HG03159 (cell line): ENCODE measurements at regions not wholly inside any gene's neighbourhood (a gene's known extent, or its start where the extent isn't known, plus 50 kb on each side); places are given as distances from the start of the nearest gene placed in this dataset.

ENCODE experiments used
- ATAC-seq: cut with Tn5 transposase; IDR thresholded peaks from one replicate; pipeline ENCODE4 v1.9.1; 2021; ENCODE audit warnings: mild to moderate bottlenecking, moderate library complexity; ENCODE audit not compliant: unreplicated experiment

- ATAC-seq: no peak
Measured at GRCh38 chr7:124364283-124364682, 331.4 kb upstream of the TMEM229A start.

- no peak for ATAC-seq
Measured at GRCh38 chr7:124354201-124354600, 321.3 kb upstream of the TMEM229A start.

- ATAC-seq: no peak
Measured at GRCh38 chr7:124351950-124352349, 319.1 kb upstream of the TMEM229A start.

- no peak for ATAC-seq
Measured at GRCh38 chr7:124349443-124349842, 316.6 kb upstream of the TMEM229A start.

GRCh38 chr7:124338861-124339260 is 306.0 kb upstream of the TMEM229A start:
- ATAC-seq: no peak

GRCh38 chr7:124330731-124331407 is 298.0 kb upstream of the TMEM229A start:
- no peak for ATAC-seq

GRCh38 chr7:124328774-124329173 is 295.9 kb upstream of the TMEM229A start:
- no peak for ATAC-seq

- no peak for ATAC-seq
Measured at GRCh38 chr7:124324262-124324661, 291.4 kb upstream of the TMEM229A start.

GRCh38 chr7:124323597-124323996 is 290.7 kb upstream of the TMEM229A start:
- ATAC-seq: no peak

GRCh38 chr7:124322561-124322960 is 289.7 kb upstream of the TMEM229A start:
- no peak for ATAC-seq

- no peak for ATAC-seq
Measured at GRCh38 chr7:124318721-124319450, 286.0 kb upstream of the TMEM229A start.

GRCh38 chr7:124310934-124311390 is 278.1 kb upstream of the TMEM229A start:
- ATAC-seq: no peak

GRCh38 chr7:124308384-124308783 is 275.5 kb upstream of the TMEM229A start:
- no peak for ATAC-seq

GRCh38 chr7:124295289-124295688 is 262.4 kb upstream of the TMEM229A start:
- ATAC-seq: no peak

- ATAC-seq: no peak
Measured at GRCh38 chr7:124284937-124285336, 252.1 kb upstream of the TMEM229A start.

- peak; percentile 98 for ATAC-seq
Measured at GRCh38 chr7:124276005-124276622, 243.2 kb upstream of the TMEM229A start.

GRCh38 chr7:124275411-124275810 is 242.5 kb upstream of the TMEM229A start:
- ATAC-seq: no peak

- ATAC-seq: no peak
Measured at GRCh38 chr7:124269774-124270173, 236.9 kb upstream of the TMEM229A start.

GRCh38 chr7:124267154-124267553 is 234.3 kb upstream of the TMEM229A start:
- no peak for ATAC-seq

- peak; percentile 92 for ATAC-seq
Measured at GRCh38 chr7:124263232-124263827, 230.5 kb upstream of the TMEM229A start.

- no peak for ATAC-seq
Measured at GRCh38 chr7:124261710-124262109, 228.8 kb upstream of the TMEM229A start.
